ENCODE measurements at regions not wholly inside any gene's neighbourhood (a gene's known extent, or its start where the extent isn't known, plus 50 kb on each side); places are given as distances from the start of the nearest gene placed in this dataset.

GRCh38 chr2:19568809-19569208, 210.4 kb upstream of the OSR1 start:
- Histone ChIP-seq H3K36me3 (ENCODE audit: control insufficient read depth, insufficient read depth, low read length) (no peaks in the 10 kb centered on the region), H3K4me1 (ENCODE audit: control insufficient read depth, insufficient read depth, low read length) (peaks cover 5% of the 10 kb centered on the region), H3K9me3 (ENCODE audit: control insufficient read depth, insufficient read depth, low read depth, low read length) (no peaks in the 10 kb centered on the region), H3K27ac (ENCODE audit: low read length) (no peak overlapping the region), H3K4me3 (ENCODE audit: low read depth in 2 of 2, low read length in 2 of 2) (no peak overlapping the region), H3K27me3 (ENCODE audit: control insufficient read depth, insufficient read depth, low read length) (no peaks in the 10 kb centered on the region; the same call in 1 of the 2 replicates)
- no TSS peak for BruUV-seq (replicated peaks)
- CTCF ChIA-PET: no interaction called here
- no peak for TF ChIP-seq TCF7L2 (IDR thresholded peaks at IDR 0.05; ENCODE audit: low read depth, low read length)
- TF ChIP-seq POLR2AphosphoS5 (IDR thresholded peaks at IDR 0.05; ENCODE audit: low read depth, low read length): no peak
- no peak for TF ChIP-seq CTCF (IDR thresholded peaks at IDR 0.05)
- TF ChIP-seq SIN3A (IDR thresholded peaks at IDR 0.05; ENCODE audit: borderline replicate concordance, insufficient read depth, low read depth, low read length): no peak
- TF ChIP-seq, protein P1, sequence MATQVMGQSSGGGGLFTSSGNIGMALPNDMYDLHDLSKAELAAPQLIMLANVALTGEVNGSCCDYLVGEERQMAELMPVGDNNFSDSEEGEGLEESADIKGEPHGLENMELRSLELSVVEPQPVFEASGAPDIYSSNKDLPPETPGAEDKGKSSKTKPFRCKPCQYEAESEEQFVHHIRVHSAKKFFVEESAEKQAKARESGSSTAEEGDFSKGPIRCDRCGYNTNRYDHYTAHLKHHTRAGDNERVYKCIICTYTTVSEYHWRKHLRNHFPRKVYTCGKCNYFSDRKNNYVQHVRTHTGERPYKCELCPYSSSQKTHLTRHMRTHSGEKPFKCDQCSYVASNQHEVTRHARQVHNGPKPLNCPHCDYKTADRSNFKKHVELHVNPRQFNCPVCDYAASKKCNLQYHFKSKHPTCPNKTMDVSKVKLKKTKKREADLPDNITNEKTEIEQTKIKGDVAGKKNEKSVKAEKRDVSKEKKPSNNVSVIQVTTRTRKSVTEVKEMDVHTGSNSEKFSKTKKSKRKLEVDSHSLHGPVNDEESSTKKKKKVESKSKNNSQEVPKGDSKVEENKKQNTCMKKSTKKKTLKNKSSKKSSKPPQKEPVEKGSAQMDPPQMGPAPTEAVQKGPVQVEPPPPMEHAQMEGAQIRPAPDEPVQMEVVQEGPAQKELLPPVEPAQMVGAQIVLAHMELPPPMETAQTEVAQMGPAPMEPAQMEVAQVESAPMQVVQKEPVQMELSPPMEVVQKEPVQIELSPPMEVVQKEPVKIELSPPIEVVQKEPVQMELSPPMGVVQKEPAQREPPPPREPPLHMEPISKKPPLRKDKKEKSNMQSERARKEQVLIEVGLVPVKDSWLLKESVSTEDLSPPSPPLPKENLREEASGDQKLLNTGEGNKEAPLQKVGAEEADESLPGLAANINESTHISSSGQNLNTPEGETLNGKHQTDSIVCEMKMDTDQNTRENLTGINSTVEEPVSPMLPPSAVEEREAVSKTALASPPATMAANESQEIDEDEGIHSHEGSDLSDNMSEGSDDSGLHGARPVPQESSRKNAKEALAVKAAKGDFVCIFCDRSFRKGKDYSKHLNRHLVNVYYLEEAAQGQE (IDR thresholded peaks at IDR 0.05; ENCODE audit: insufficient read depth in 1 of 2, low read depth in 2 of 2, low read length in 1 of 2): no peak
- ATAC-seq (0 out of 2 replicates have a peak, but pooled peaks have one; percentile 22), DNase-seq (ENCODE audit: low read depth, low spot score) (no peak)
- in situ Hi-C loops (cut with HindIII; ENCODE audit: low pct_unique_long_range_greater_than_20kb, low sequenced_read_pairs) (no loop called here), intact Hi-C loops (cut with micrococcal nuclease; ENCODE audit: unreplicated experiment) (no loop called here)
- POLR2A ChIA-PET: no interaction called here

DNA sequence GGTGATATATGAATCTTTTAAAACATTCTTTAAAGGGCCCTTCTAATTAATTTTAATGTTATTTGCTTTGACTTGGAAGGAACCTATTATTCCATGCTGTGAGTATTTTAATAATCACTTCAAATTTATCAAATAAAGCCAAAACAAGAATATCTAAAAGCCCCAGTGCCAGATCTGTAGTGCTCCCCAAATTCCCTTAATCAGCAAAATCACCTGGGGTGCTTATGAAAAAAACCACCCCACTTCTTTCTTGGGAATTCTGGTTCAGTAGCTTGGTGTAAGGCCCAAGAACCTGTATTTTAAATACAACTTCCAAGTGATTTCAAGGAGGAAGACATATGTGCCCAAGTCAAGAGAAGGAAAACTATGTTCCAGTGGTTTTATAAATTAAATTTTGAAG, 202.4 kb upstream of the OSR1 start:
- ChIA-PET CTCF (no interaction called here), POLR2A (no interaction called here)
- H3K27me3 ChIP-seq (ENCODE audit: control insufficient read depth, insufficient read depth, low read length): no peaks in the 10 kb centered on the region; the same call in 1 of the 2 replicates
- DNase-seq (ENCODE audit: low read depth, low spot score) (no peak), ATAC-seq (no peak)
- no TSS peak for BruUV-seq (replicated peaks)
- TF ChIP-seq CTCF (IDR thresholded peaks at IDR 0.05) (no peak), TCF7L2 (IDR thresholded peaks at IDR 0.05; ENCODE audit: low read depth, low read length) (no peak), POLR2AphosphoS5 (IDR thresholded peaks at IDR 0.05; ENCODE audit: low read depth, low read length) (no peak), SIN3A (IDR thresholded peaks at IDR 0.05; ENCODE audit: borderline replicate concordance, insufficient read depth, low read depth, low read length) (no peak)
- TF ChIP-seq, protein P1 (IDR thresholded peaks at IDR 0.05; ENCODE audit: insufficient read depth in 1 of 2, low read depth in 2 of 2, low read length in 1 of 2): no peak
- H3K9me3 ChIP-seq (ENCODE audit: control insufficient read depth, insufficient read depth, low read depth, low read length): no peaks in the 10 kb centered on the region
- no peak overlapping the region for H3K4me3 ChIP-seq (ENCODE audit: low read depth in 2 of 2, low read length in 2 of 2)
- in situ Hi-C loops (cut with HindIII; ENCODE audit: low pct_unique_long_range_greater_than_20kb, low sequenced_read_pairs): no loop called here
- intact Hi-C loops (cut with micrococcal nuclease; ENCODE audit: unreplicated experiment): no loop called here
- no peak overlapping the region for H3K27ac ChIP-seq (ENCODE audit: low read length)
- H3K36me3 ChIP-seq (ENCODE audit: control insufficient read depth, insufficient read depth, low read length): no peaks in the 10 kb centered on the region
- no peaks in the 10 kb centered on the region for H3K4me1 ChIP-seq (ENCODE audit: control insufficient read depth, insufficient read depth, low read length)
